ENCODE measurements at regions not wholly inside any gene's neighbourhood (a gene's known extent, or its start where the extent isn't known, plus 50 kb on each side); places are given as distances from the start of the nearest gene placed in this dataset.
"Not testable (repeated sequence)": the region's sequence is repeated elsewhere in the genome, so short reads cannot be mapped to it uniquely, and the experiment has no call there.

DNA sequence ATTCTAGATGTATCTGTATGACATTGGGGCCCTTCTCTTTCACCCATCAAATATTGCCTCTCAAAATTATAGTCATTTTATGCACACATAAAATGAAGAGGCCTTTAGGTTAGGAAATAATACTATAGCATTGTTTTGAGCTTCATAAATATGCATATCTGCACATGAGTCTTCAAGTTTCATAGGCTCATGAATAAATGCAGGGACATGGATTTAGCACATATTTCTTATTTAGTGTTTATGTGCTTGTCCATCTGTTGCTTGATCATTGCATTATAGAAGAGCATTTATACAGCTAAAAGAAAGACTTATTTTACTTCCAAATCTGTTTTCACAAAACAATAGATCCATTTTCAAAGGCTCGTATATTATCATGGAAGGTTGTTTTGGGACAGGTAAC is 455.8 kb downstream of the EPM2A start:
- H3K79me2 ChIP-seq (ENCODE audit: control insufficient read depth, insufficient read depth, low read length): no peaks in the 10 kb centered on the region
- no peaks in the 10 kb centered on the region for H3K36me3 ChIP-seq (replicated peaks in 1 of 2; ENCODE audit: control extremely low read depth in 1 of 2, control insufficient read depth in 1 of 2, extremely low read depth in 1 of 2, insufficient read depth in 2 of 2, low read length in 1 of 2)
- no peaks in the 10 kb centered on the region for H3K4me1 ChIP-seq (ENCODE audit: control insufficient read depth in 2 of 2, insufficient read depth in 2 of 2, low read length in 2 of 2)
- no peaks in the 10 kb centered on the region for H3K9me3 ChIP-seq (ENCODE audit: control extremely low read depth in 1 of 3, control insufficient read depth in 2 of 3, insufficient read depth in 1 of 3, low read length in 2 of 3)
- no peak overlapping the region for H2AFZ ChIP-seq (ENCODE audit: insufficient read depth, low read depth, low read length, poor library complexity, severe bottlenecking)
- no peaks in the 10 kb centered on the region for H3K27me3 ChIP-seq (replicated peaks in 1 of 4; ENCODE audit: control extremely low read depth in 1 of 4, control insufficient read depth in 3 of 4, insufficient read depth in 4 of 4, low read length in 3 of 4)
- ChIA-PET CTCF (no interaction called here), POLR2A (no interaction called here)
- no peak overlapping the region for H3K4me2 ChIP-seq (replicated peaks; ENCODE audit: low read depth, low read length, poor library complexity, severe bottlenecking)
- Mint-ChIP-seq H3K27me3 (peaks cover 4% of the 10 kb centered on the region), H3K4me3 (no peak overlapping the region), H3K4me1 (no peaks in the 10 kb centered on the region), H3K27ac (no peak overlapping the region), H3K9me3 (ENCODE audit: insufficient read depth) (peaks cover 8% of the 10 kb centered on the region)
- ATAC-seq (ENCODE audit: low read depth) (no peak), DNase-seq (no peak)
- H3K9ac ChIP-seq (ENCODE audit: low read length): no peak overlapping the region
- no peaks in the 10 kb centered on the region for H4K20me1 ChIP-seq (ENCODE audit: control insufficient read depth, insufficient read depth, low read length, poor library complexity, severe bottlenecking)
- TF ChIP-seq, protein P1, sequence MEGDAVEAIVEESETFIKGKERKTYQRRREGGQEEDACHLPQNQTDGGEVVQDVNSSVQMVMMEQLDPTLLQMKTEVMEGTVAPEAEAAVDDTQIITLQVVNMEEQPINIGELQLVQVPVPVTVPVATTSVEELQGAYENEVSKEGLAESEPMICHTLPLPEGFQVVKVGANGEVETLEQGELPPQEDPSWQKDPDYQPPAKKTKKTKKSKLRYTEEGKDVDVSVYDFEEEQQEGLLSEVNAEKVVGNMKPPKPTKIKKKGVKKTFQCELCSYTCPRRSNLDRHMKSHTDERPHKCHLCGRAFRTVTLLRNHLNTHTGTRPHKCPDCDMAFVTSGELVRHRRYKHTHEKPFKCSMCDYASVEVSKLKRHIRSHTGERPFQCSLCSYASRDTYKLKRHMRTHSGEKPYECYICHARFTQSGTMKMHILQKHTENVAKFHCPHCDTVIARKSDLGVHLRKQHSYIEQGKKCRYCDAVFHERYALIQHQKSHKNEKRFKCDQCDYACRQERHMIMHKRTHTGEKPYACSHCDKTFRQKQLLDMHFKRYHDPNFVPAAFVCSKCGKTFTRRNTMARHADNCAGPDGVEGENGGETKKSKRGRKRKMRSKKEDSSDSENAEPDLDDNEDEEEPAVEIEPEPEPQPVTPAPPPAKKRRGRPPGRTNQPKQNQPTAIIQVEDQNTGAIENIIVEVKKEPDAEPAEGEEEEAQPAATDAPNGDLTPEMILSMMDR (IDR thresholded peaks at IDR 0.05): no peak
- no peak for TF ChIP-seq EZH2 (IDR thresholded peaks at IDR 0.05; ENCODE audit: borderline replicate concordance, insufficient read depth, low read depth, low read length, poor library complexity, severe bottlenecking)
- no CpG with 5 or more reads among the region's 1 CpG for WGBS (ENCODE audit: insufficient coverage)
- intact Hi-C loops (cut with micrococcal nuclease): no loop called here
- no peak overlapping the region for H3K27ac ChIP-seq (ENCODE audit: low read length in 2 of 2)
- no peak overlapping the region for H3K4me3 ChIP-seq (ENCODE audit: control extremely low read depth in 1 of 5, extremely low read depth in 1 of 5, insufficient read depth in 1 of 5, low read depth in 2 of 5, low read length in 4 of 5)

DNA sequence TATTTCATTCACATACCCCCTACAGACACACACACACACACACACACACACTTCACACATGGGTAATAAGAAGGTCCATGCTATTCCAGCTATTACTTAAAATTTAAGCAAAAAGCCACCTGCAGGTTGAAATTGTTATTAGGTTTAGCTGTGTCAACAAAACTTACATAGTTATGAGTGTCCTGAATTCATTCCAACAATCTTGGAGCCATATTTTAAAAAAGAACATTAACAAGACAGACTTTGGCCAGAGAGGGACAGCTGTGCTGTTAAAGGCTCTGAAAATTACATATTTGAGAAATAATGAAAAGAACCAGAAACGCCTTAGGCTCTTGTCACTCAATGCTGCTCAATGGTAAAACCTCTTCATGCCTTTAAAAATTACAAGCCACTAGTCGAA is 455.3 kb downstream of the EPM2A start:
- peaks cover 8% of the 10 kb centered on the region for H3K9me3 Mint-ChIP-seq (ENCODE audit: insufficient read depth)
- TF ChIP-seq EZH2 (IDR thresholded peaks at IDR 0.05; ENCODE audit: borderline replicate concordance, insufficient read depth, low read depth, low read length, poor library complexity, severe bottlenecking): no peak
- TF ChIP-seq, protein P1 (IDR thresholded peaks at IDR 0.05): no peak
- Histone ChIP-seq H3K36me3 (replicated peaks in 1 of 2; ENCODE audit: control extremely low read depth in 1 of 2, control insufficient read depth in 1 of 2, extremely low read depth in 1 of 2, insufficient read depth in 2 of 2, low read length in 1 of 2) (no peaks in the 10 kb centered on the region), H3K27ac (ENCODE audit: low read length in 2 of 2) (no peak overlapping the region), H3K9ac (ENCODE audit: low read length) (no peak overlapping the region), H2AFZ (ENCODE audit: insufficient read depth, low read depth, low read length, poor library complexity, severe bottlenecking) (no peak overlapping the region), H3K4me1 (ENCODE audit: control insufficient read depth in 2 of 2, insufficient read depth in 2 of 2, low read length in 2 of 2) (no peaks in the 10 kb centered on the region), H3K9me3 (ENCODE audit: control extremely low read depth in 1 of 3, control insufficient read depth in 2 of 3, insufficient read depth in 1 of 3, low read length in 2 of 3) (no peaks in the 10 kb centered on the region), H4K20me1 (ENCODE audit: control insufficient read depth, insufficient read depth, low read length, poor library complexity, severe bottlenecking) (no peaks in the 10 kb centered on the region), H3K27me3 (replicated peaks in 1 of 4; ENCODE audit: control extremely low read depth in 1 of 4, control insufficient read depth in 3 of 4, insufficient read depth in 4 of 4, low read length in 3 of 4) (no peaks in the 10 kb centered on the region), H3K4me2 (replicated peaks; ENCODE audit: low read depth, low read length, poor library complexity, severe bottlenecking) (no peak overlapping the region), H3K79me2 (ENCODE audit: control insufficient read depth, insufficient read depth, low read length) (no peaks in the 10 kb centered on the region), H3K4me3 (ENCODE audit: control extremely low read depth in 1 of 5, extremely low read depth in 1 of 5, insufficient read depth in 1 of 5, low read depth in 2 of 5, low read length in 4 of 5) (no peak overlapping the region)
- no peaks in the 10 kb centered on the region for H3K4me1 Mint-ChIP-seq
- no peak overlapping the region for H3K27ac Mint-ChIP-seq
- no peak overlapping the region for H3K4me3 Mint-ChIP-seq
- intact Hi-C loops (cut with micrococcal nuclease): no loop called here
- CTCF ChIA-PET: no interaction called here
- no peak for ATAC-seq (ENCODE audit: low read depth)
- peaks cover 4% of the 10 kb centered on the region for H3K27me3 Mint-ChIP-seq
- POLR2A ChIA-PET: no interaction called here
- no peak for DNase-seq
- no CpG with 5 or more reads among the region's 2 CpGs for WGBS (ENCODE audit: insufficient coverage)

DNA sequence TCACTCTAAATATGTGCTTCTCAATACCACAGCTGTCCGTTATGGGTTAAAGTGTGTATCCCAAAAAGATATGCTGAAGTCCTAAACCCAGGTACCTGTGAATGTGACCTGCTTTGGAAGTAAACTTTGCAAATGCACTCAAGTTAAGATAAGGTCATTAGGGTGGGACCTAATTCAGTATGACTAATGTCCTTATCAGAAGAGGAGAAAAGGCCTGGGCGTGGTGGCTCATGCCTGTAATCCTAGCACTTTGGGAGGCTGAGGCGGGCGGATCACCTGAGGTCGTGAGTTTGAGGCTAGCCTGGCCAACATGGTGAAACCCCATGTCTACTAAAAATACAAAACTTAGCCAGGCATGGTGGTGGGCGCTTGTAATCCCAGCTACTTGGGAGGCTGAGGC is 452.1 kb downstream of the EPM2A start:
- H3K27me3 Mint-ChIP-seq; DNase-seq; H3K4me3 Mint-ChIP-seq; H3K4me2 ChIP-seq (replicated peaks; ENCODE audit: low read depth, low read length, poor library complexity, severe bottlenecking); H3K36me3 ChIP-seq (replicated peaks in 1 of 2; ENCODE audit: control extremely low read depth in 1 of 2, control insufficient read depth in 1 of 2, extremely low read depth in 1 of 2, insufficient read depth in 2 of 2, low read length in 1 of 2); H3K4me1 Mint-ChIP-seq; H3K79me2 ChIP-seq (ENCODE audit: control insufficient read depth, insufficient read depth, low read length); H3K4me1 ChIP-seq (ENCODE audit: control insufficient read depth in 2 of 2, insufficient read depth in 2 of 2, low read length in 2 of 2); H4K20me1 ChIP-seq (ENCODE audit: control insufficient read depth, insufficient read depth, low read length, poor library complexity, severe bottlenecking); H3K4me3 ChIP-seq (ENCODE audit: control extremely low read depth in 1 of 5, extremely low read depth in 1 of 5, insufficient read depth in 1 of 5, low read depth in 2 of 5, low read length in 4 of 5); H2AFZ ChIP-seq (ENCODE audit: insufficient read depth, low read depth, low read length, poor library complexity, severe bottlenecking); H3K9me3 Mint-ChIP-seq (ENCODE audit: insufficient read depth); H3K9ac ChIP-seq (ENCODE audit: low read length); H3K9me3 ChIP-seq (ENCODE audit: control extremely low read depth in 1 of 3, control insufficient read depth in 2 of 3, insufficient read depth in 1 of 3, low read length in 2 of 3); H3K27ac ChIP-seq (ENCODE audit: low read length in 2 of 2); CTCF ChIA-PET; H3K27ac Mint-ChIP-seq; ATAC-seq (ENCODE audit: low read depth); POLR2A ChIA-PET; intact Hi-C loops (cut with micrococcal nuclease); H3K27me3 ChIP-seq (replicated peaks in 1 of 4; ENCODE audit: control extremely low read depth in 1 of 4, control insufficient read depth in 3 of 4, insufficient read depth in 4 of 4, low read length in 3 of 4): not testable (repeated sequence)
- WGBS (ENCODE audit: insufficient coverage): 60% methylated on average over 1 of the region's 6 CpGs
